Heart left ventricle (tissue), 16 donors: ENCODE measurements at regions not wholly inside any gene's neighbourhood (a gene's known extent, or its start where the extent isn't known, plus 50 kb on each side); places are given as distances from the start of the nearest gene placed in this dataset.
"Not testable (repeated sequence)": the region's sequence is repeated elsewhere in the genome, so short reads cannot be mapped to it uniquely, and the experiment has no call there.

Source experiments
- ATAC-seq, 4 donors: fragments of 200-7000 bp; cut with Tn5 transposase; one replicate each; pipeline ENCODE4 v1.9.1; 2020 to 2022; ENCODE audit warnings: moderate library complexity in 4 of 4, mild to moderate bottlenecking in 3 of 4, moderate number of reproducible peaks in 1 of 4
- DNase-seq, 5 donors: peaks; one replicate each; pipeline ENCODE4 v3.0.0-alpha.2; 2020
- H3K27ac ChIP-seq, 12 donors: fragments of 200-600 bp; sonication (generic) in 4 of 12; one replicate each; pipeline versions ENCODE4 v1.5.0 to v1.8.0; 2016 to 2022; ENCODE audit warnings: mild to moderate bottlenecking in 2 of 12
- H3K27me3 ChIP-seq, 9 donors: fragments of 200-600 bp; sonication (generic) in 2 of 9; one replicate each; pipeline versions ENCODE4 v1.5.1 to v1.8.0; 2016 to 2022; ENCODE audit warnings: mild to moderate bottlenecking in 3 of 9
- H3K36me3 ChIP-seq, 9 donors: fragments of 200-600 bp; sonication (generic) in 2 of 9; one replicate each; pipeline versions ENCODE4 v1.5.0 to v1.8.0; 2018 to 2022; ENCODE audit warnings: mild to moderate bottlenecking in 2 of 9
- H3K4me1 ChIP-seq, 12 donors: fragments of 200-600 bp; sonication (generic) in 4 of 12; one replicate each; pipeline versions ENCODE4 v1.5.0 to v1.8.0; 2016 to 2022; ENCODE audit warnings: mild to moderate bottlenecking in 3 of 12
- H3K4me3 ChIP-seq, 12 donors: fragments of 200-600 bp; sonication (generic) in 4 of 12; one replicate each; pipeline versions ENCODE4 v1.5.0 to v1.8.0; 2017 to 2022; ENCODE audit warnings: mild to moderate bottlenecking in 9 of 12, moderate library complexity in 4 of 12
- H3K9me3 ChIP-seq, 12 donors: fragments of 200-600 bp; sonication (generic) in 4 of 12; one replicate each; pipeline versions ENCODE4 v1.5.0 to v1.8.0; 2016 to 2022; ENCODE audit warnings: mild to moderate bottlenecking in 1 of 12
- POLR2A ChIP-seq, 2 donors: fragments of 450-650 bp; IDR thresholded peaks; one replicate each; pipeline ENCODE4 v1.6.1; 2017; ENCODE audit warnings: antibody characterized with exemption in 2 of 2, mild to moderate bottlenecking in 2 of 2, moderate library complexity in 2 of 2
- whole genome bisulfite sequencing, 4 donors: extraction: QIAGEN DNeasy Blood & Tissue Kit in 2 of 4; methylation state at CpG; one replicate each; pipeline versions ENCODE4 v1.1.5 to v1.1.7; 2013 to 2018; 5-methylcytosine and 5-hydroxymethylcytosine counted together
- intact Hi-C, 10 donors: fragments of 100-400 bp; cut with DNase I; formaldehyde crosslinking; loops; one replicate each; pipeline versions ENCODE4 v1.11.1 to v1.14.2; 2022
- TF ChIP-seq, protein P1 (sequence below), 12 donors: fragments of 200-600 bp; sonication (generic) in 4 of 12; IDR thresholded peaks; one replicate each; pipeline versions ENCODE4 v1.5.0 to v1.8.0; 2018 to 2022; ENCODE audit warnings: antibody characterized with exemption in 12 of 12, mild to moderate bottlenecking in 5 of 12
- donor health status: ischemic (EF 13 %, LVEDD 7.1; RV severe dilation, severe dysfunction).
- donor health status: healthy with polysubstance abuse.
- donor health status: DM: no; HTN: yes; CAD: no.
- donor health status: DM: no; HTN: no; CAD: no.
- donor health status: ischemic (EF 25% LVEDD 6.9; RV normal size, moderate dysfunction).
- donor health status: ischemic (EF 25% LVEDD 5.7; RV mildly dilated, moderate dysfunction).
- donor health status: healthy.
- donor health status: DM: yes; HTN: yes; CAD: no.
- donor health status: ischemic (EF 35%, LVEDD 5.7; RV mildly dilated, moderate dysfunction).
- donor health status: nonischemic (EF 11% LVEDD 7.7; RV severe dilation, severe dysfunction).
- donor health status: DM: yes; HTN: yes; CAD: no.
- donor health status: PGD.
- donor health status: ischemic (EF 29% LVEDD 5.4; RV normal size, mild dysfunction).
- donor health status: nonischemic (EF 23%, LVEDD 6.1; RV moderate dilation, normal function).

DNA sequence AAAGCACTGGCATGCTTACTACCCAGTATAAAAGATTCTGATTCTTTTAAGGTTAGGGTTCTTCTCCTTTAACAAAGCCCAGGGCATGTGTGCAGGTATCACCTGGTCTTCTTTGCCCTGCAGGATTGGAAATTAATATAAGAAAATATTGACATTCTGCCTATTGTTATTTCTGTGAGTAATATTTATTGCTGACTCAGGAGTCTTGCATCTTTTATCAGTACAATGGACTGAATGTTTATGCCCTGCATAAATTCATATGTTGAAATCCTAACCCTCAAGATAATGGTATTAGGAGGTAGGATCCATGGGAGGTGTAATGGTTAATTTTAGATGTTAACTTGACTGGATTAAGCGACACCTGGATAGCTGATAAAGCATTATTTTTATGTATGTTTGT is 189.0 kb downstream of the LRRC70 start:
- H3K4me1 ChIP-seq, result no peaks in the 10 kb centered on the region
- no peak overlapping the region for H3K27ac ChIP-seq
- no peaks in the 10 kb centered on the region for H3K9me3 ChIP-seq
- no peak for ATAC-seq
- intact Hi-C loops, result no loop called here
- TF ChIP-seq, protein P1, sequence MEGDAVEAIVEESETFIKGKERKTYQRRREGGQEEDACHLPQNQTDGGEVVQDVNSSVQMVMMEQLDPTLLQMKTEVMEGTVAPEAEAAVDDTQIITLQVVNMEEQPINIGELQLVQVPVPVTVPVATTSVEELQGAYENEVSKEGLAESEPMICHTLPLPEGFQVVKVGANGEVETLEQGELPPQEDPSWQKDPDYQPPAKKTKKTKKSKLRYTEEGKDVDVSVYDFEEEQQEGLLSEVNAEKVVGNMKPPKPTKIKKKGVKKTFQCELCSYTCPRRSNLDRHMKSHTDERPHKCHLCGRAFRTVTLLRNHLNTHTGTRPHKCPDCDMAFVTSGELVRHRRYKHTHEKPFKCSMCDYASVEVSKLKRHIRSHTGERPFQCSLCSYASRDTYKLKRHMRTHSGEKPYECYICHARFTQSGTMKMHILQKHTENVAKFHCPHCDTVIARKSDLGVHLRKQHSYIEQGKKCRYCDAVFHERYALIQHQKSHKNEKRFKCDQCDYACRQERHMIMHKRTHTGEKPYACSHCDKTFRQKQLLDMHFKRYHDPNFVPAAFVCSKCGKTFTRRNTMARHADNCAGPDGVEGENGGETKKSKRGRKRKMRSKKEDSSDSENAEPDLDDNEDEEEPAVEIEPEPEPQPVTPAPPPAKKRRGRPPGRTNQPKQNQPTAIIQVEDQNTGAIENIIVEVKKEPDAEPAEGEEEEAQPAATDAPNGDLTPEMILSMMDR (IDR thresholded peaks at IDR 0.05), result no peak
- TF ChIP-seq POLR2A (IDR thresholded peaks at IDR 0.05), result no peak
- no peak for DNase-seq
- H3K27me3 ChIP-seq, result no peaks in the 10 kb centered on the region
- WGBS, 4 donors, result 88 to 96% (median 95%) methylated on average over 1 of the region's 1 CpG
- no peak overlapping the region for H3K4me3 ChIP-seq
- H3K36me3 ChIP-seq, result no peaks in the 10 kb centered on the region

DNA sequence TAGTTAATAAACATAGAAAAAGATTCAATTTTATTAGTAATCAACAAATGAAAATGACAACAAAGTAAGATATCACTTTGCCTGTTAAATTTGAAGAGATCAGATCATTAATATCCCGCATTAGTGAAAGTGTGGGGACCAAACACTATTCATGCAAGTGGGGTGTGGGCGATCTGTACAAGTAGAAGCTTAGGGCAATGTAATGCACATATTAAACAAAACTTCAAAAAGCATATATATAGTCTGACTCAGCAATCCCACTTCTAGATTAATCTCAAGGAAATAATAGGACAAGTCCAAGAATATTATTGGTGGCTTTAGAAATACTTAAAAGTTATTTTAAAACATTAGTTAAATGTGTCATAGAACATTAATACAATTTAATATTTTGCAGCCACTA is 188.5 kb downstream of the LRRC70 start:
- Histone ChIP-seq H3K36me3 (no peaks in the 10 kb centered on the region), H3K9me3 (no peaks in the 10 kb centered on the region), H3K27me3 (no peaks in the 10 kb centered on the region), H3K4me1 (no peaks in the 10 kb centered on the region), H3K4me3 (no peak overlapping the region), H3K27ac (no peak overlapping the region)
- TF ChIP-seq, protein P1 (IDR thresholded peaks at IDR 0.05), result no peak
- no peak for TF ChIP-seq POLR2A (IDR thresholded peaks at IDR 0.05)
- intact Hi-C loops, result no loop called here
- ATAC-seq (no peak), DNase-seq (no peak)
- 96 to 98% (median 97%) methylated on average over 2 of the region's 2 CpGs for WGBS, 4 donors

DNA sequence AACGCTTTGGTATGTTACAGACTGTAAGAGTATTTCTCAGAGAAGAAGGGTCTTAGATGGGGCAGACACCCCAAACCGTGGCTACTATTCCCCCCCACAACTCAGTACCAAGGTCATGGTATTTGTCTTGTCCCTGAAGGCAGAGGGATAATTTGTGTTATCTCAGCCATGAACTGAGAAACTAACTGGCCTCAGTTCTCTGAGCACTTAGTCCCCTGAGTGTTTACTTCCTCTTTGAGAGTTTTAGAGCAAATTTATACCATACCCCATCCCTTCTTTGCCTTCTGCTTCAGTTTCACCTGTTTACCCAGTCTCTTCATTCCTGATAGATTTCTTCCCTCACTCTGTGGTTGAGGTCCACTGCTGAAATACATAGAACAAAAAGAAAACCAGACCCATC is 183.9 kb downstream of the LRRC70 start:
- Histone ChIP-seq H3K27me3 (no peaks in the 10 kb centered on the region), H3K4me3 (no peak overlapping the region), H3K4me1 (no peaks in the 10 kb centered on the region), H3K36me3 (no peaks in the 10 kb centered on the region), H3K27ac (no peak overlapping the region), H3K9me3 (peaks cover 0 to 10% (median 0%) of the 10 kb centered on the region in 12 donors)
- 53 to 65% (median 61%) methylated on average over 2 of the region's 2 CpGs for WGBS, 4 donors
- TF ChIP-seq POLR2A (IDR thresholded peaks at IDR 0.05), result no peak
- TF ChIP-seq, protein P1 (IDR thresholded peaks at IDR 0.05), result no peak
- intact Hi-C loops, result no loop called here
- DNase-seq (no peak), ATAC-seq (no peak)

- H3K9me3 ChIP-seq, result peaks cover 0 to 15% (median 0%) of the 10 kb centered on the region in 12 donors
- H3K27me3 ChIP-seq, DNase-seq, ATAC-seq, H3K4me3 ChIP-seq, H3K36me3 ChIP-seq, intact Hi-C loops, H3K27ac ChIP-seq, H3K4me1 ChIP-seq: not testable (repeated sequence)
- WGBS, 4 donors, result 91 to 97% (median 95%) methylated on average over 4 of the region's 4 CpGs
These were observed 179.1 kb downstream of the LRRC70 start for GRCh38 chr5:62757686-62758085.

- ATAC-seq, H3K4me1 ChIP-seq, H3K27me3 ChIP-seq, H3K36me3 ChIP-seq, H3K27ac ChIP-seq, DNase-seq, H3K4me3 ChIP-seq, intact Hi-C loops: not testable (repeated sequence)
- 60 to 77% (median 71%) methylated on average over 3 to 4 of the region's 4 CpGs for WGBS, 4 donors
- peaks cover 0 to 17% (median 0%) of the 10 kb centered on the region in 12 donors for H3K9me3 ChIP-seq
These were observed 174.4 kb downstream of the LRRC70 start for GRCh38 chr5:62752998-62753367.

GRCh38 chr5:62752056-62752997 is 173.7 kb downstream of the LRRC70 start:
- intact Hi-C loops, ATAC-seq, H3K27me3 ChIP-seq, H3K4me3 ChIP-seq, H3K36me3 ChIP-seq, H3K27ac ChIP-seq, DNase-seq, H3K4me1 ChIP-seq: not testable (repeated sequence)
- WGBS, 4 donors, result 92 to 95% (median 93%) methylated on average over 17 of the region's 17 CpGs
- H3K9me3 ChIP-seq, result peaks cover 0 to 11% (median 0%) of the 10 kb centered on the region in 12 donors
